WERI-Rb-1 (cell line): ENCODE measurements at regions not wholly inside any gene's neighbourhood (a gene's known extent, or its start where the extent isn't known, plus 50 kb on each side); places are given as distances from the start of the nearest gene placed in this dataset.
"Not testable (repeated sequence)": the region's sequence is repeated elsewhere in the genome, so short reads cannot be mapped to it uniquely, and the experiment has no call there.

Source experiments
- DNase-seq: peaks from one replicate; pipeline ENCODE4 v3.0.0-alpha.2; 2020
- H3K27ac ChIP-seq: fragments of 250-450 bp; sonication (Bioruptor Pico); 2 replicates; pipeline ENCODE4 v1.5.1; 2020; ENCODE audit warnings: mild to moderate bottlenecking, moderate library complexity
- H3K27me3 ChIP-seq: fragments of 250-450 bp; sonication (Bioruptor Pico); 2 replicates; pipeline ENCODE4 v1.5.1; 2021; ENCODE audit warnings: mild to moderate bottlenecking, low read depth, moderate library complexity; ENCODE audit not compliant: insufficient read depth, severe bottlenecking
- H3K36me3 ChIP-seq: fragments of 250-450 bp; sonication (Bioruptor Pico); 2 replicates; pipeline ENCODE4 v1.5.1; 2020; ENCODE audit warnings: mild to moderate bottlenecking, moderate library complexity
- H3K4me3 ChIP-seq: 2 replicates; pipeline ENCODE4 v1.5.1; 2011; ENCODE audit warnings: low read depth, mild to moderate bottlenecking, control low read depth, low read length
- H3K9me3 ChIP-seq: fragments of 250-450 bp; sonication (Bioruptor Pico); 2 replicates; pipeline ENCODE4 v1.5.1; 2021; ENCODE audit warnings: mild to moderate bottlenecking, moderate library complexity; ENCODE audit not compliant: severe bottlenecking
- TF ChIP-seq, protein P1 (sequence below): IDR thresholded peaks from 2 replicates; pipeline ENCODE4 v1.5.1; 2011; ENCODE audit warnings: low read depth, mild to moderate bottlenecking, control low read depth, inconsistent platforms, low read length

DNA sequence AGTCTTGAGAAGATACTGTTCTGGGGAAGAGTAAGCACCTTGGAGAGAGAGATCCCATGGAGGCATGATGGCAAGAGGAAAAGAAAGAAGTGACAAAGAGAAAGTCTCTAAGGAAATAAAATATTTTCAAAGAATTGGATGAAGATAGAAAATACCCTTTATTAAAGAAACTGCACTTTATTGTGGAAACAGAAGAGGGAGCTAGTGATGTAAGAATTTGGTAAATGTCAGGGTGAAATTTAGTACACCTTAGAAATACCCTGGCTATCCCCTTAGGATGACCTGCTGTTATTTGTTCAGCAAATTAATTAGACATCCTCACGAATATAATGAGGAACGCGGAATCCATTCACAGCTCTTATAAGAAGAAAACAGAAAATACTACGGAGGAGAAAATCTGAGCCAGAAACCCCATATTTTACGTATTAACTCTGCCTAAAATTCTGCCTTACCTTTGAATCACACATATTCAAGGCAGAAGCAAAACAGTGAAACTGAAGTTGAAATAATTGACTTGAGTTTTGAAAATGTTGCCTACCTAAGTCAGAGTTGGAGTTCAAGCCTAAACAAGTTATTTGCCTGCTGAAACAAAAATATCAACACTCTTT lies 90.7 kb downstream of the TFPI2 start:
- Histone ChIP-seq H3K9me3 (peaks cover 7% of the 10 kb centered on the region), H3K27me3 (no peaks in the 10 kb centered on the region), H3K4me3 (no peak overlapping the region), H3K27ac (no peak overlapping the region), H3K36me3 (no peaks in the 10 kb centered on the region)
- DNase-seq = no peak
- TF ChIP-seq, protein P1, sequence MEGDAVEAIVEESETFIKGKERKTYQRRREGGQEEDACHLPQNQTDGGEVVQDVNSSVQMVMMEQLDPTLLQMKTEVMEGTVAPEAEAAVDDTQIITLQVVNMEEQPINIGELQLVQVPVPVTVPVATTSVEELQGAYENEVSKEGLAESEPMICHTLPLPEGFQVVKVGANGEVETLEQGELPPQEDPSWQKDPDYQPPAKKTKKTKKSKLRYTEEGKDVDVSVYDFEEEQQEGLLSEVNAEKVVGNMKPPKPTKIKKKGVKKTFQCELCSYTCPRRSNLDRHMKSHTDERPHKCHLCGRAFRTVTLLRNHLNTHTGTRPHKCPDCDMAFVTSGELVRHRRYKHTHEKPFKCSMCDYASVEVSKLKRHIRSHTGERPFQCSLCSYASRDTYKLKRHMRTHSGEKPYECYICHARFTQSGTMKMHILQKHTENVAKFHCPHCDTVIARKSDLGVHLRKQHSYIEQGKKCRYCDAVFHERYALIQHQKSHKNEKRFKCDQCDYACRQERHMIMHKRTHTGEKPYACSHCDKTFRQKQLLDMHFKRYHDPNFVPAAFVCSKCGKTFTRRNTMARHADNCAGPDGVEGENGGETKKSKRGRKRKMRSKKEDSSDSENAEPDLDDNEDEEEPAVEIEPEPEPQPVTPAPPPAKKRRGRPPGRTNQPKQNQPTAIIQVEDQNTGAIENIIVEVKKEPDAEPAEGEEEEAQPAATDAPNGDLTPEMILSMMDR = peak; percentile 21; the same call in 1 of the 2 replicates

GRCh38 chr7:93793084-93793697 lies 97.4 kb downstream of the TFPI2 start:
- H3K27ac ChIP-seq, DNase-seq, H3K27me3 ChIP-seq, H3K9me3 ChIP-seq, H3K4me3 ChIP-seq, H3K36me3 ChIP-seq: not testable (repeated sequence)

DNA sequence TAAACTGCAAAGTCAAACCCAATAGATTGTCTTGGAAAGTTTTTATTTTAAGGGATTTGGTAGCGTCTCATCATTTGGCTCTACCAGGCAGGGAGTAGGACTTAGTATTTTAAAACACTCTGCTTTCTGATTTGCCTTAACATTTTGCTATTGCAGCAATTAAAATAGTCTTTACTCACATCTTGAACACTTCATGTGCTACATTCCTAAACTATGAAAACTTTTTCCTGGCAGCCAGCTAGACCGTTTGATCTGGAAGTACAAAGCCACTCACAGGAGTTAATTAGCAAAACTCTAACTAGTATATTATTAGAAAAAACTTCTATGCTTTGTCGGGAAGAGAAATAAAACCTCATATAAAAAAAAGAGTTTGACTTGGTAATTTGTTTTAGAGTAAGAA lies 111.4 kb downstream of the TFPI2 start:
- TF ChIP-seq, protein P1 = no peak
- Histone ChIP-seq H3K27ac (no peak overlapping the region), H3K4me3 (no peak overlapping the region), H3K27me3 (no peaks in the 10 kb centered on the region), H3K9me3 (no peaks in the 10 kb centered on the region), H3K36me3 (no peaks in the 10 kb centered on the region)
- no peak for DNase-seq

DNA sequence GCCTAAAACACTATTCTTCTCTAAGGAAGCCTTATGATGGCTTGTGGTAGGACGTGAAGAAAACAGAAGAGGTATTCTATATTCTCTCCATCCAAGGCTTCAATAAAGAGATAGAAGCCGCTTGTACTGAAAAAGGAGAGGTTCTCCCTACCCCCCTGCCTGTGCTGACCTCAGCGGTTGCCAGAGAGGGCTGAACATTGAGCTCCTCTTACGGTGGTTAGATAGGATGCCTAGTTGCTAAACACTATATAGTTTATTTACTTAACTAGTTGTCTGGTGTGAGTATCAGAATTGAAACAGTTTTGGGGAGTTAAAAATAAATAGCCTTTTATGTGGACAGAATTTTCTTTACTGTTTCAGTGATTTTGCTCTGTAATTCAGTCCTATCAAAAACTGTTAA lies 112.2 kb downstream of the TFPI2 start:
- DNase-seq = no peak

DNA sequence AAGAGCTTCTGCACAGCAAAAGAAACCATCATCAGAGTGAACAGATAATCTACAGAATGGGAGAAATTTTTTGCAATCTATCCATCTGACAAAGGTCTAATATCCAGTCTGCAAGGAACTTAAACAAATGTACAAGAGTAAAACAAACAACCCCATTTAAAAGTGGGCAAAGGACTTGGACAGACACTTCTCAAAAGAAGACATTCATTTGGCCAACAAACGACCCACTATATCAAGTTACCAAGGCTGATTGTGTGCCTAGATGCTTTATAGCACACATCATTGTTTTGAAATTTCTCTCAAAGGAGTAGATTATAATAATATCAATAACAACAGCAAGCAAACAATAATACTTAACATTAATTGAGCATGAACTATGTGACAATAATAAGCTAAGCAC lies 117.1 kb downstream of the TFPI2 start:
- H3K27me3 ChIP-seq = no peaks in the 10 kb centered on the region
- DNase-seq = no peak
- no peak overlapping the region for H3K4me3 ChIP-seq
- TF ChIP-seq, protein P1 = no peak
- no peaks in the 10 kb centered on the region for H3K9me3 ChIP-seq
- no peak overlapping the region for H3K27ac ChIP-seq
- no peaks in the 10 kb centered on the region for H3K36me3 ChIP-seq

More for the DNA sequence above, 112.2 kb downstream of the TFPI2 start:
- H3K27ac ChIP-seq = no peak overlapping the region
- H3K4me3 ChIP-seq = no peak overlapping the region
- no peaks in the 10 kb centered on the region for H3K36me3 ChIP-seq
- no peaks in the 10 kb centered on the region for H3K9me3 ChIP-seq
- no peaks in the 10 kb centered on the region for H3K27me3 ChIP-seq
- TF ChIP-seq, protein P1 = no peak

- H3K27ac ChIP-seq = no peak overlapping the region
- DNase-seq = no peak
- no peaks in the 10 kb centered on the region for H3K36me3 ChIP-seq
- H3K4me3 ChIP-seq = no peak overlapping the region
- no peaks in the 10 kb centered on the region for H3K27me3 ChIP-seq
- no peaks in the 10 kb centered on the region for H3K9me3 ChIP-seq
- TF ChIP-seq, protein P1 = no peak
Observed at GRCh38 chr7:93765475-93765874, 125.1 kb downstream of the TFPI2 start.
